Fibroblast of lung (primary cell): ENCODE measurements at regions not wholly inside any gene's neighbourhood (a gene's known extent, or its start where the extent isn't known, plus 50 kb on each side); places are given as distances from the start of the nearest gene placed in this dataset.

Experiments used
- DNase-seq, 2 donors: peaks; one replicate each; pipeline versions ENCODE4 v3.0.0 to v3.0.0-alpha.2; 2010; ENCODE audit warnings: low read depth in 2 of 2
- H2AFZ ChIP-seq: 2 replicates; pipeline ENCODE4 v1.5.1; 2012; ENCODE audit warnings: low read length, control low read depth, inconsistent platforms
- H3K27ac ChIP-seq: 2 replicates; pipeline ENCODE4 v1.5.1; 2011; ENCODE audit warnings: low read length, control low read depth; ENCODE audit not compliant: insufficient read depth
- H3K27me3 ChIP-seq: 2 replicates; pipeline ENCODE4 v1.5.1; 2011; ENCODE audit warnings: mild to moderate bottlenecking, low read length; ENCODE audit not compliant: control insufficient read depth, insufficient read depth
- H3K36me3 ChIP-seq: 2 replicates; pipeline ENCODE4 v1.5.1; 2011; ENCODE audit warnings: low read length; ENCODE audit not compliant: control insufficient read depth, insufficient read depth
- H3K4me1 ChIP-seq: 2 replicates; pipeline ENCODE4 v1.5.1; 2011; ENCODE audit warnings: low read length; ENCODE audit not compliant: control insufficient read depth, insufficient read depth; ENCODE audit errors: extremely low read depth
- H3K4me2 ChIP-seq: 2 replicates; pipeline ENCODE4 v1.5.1; 2011; ENCODE audit warnings: low read length, control low read depth; ENCODE audit not compliant: insufficient read depth; ENCODE audit errors: extremely low read depth
- H3K4me3 ChIP-seq, 4 experiments: fragments of 200-600 bp in 1 of 4; sonication (generic) in 1 of 4; replicated peaks in 1 of 4; 2 replicates each; pipeline ENCODE4 v1.5.1; 2011 to 2016; ENCODE audit warnings: low read length in 4 of 4, low read depth in 3 of 4, mild to moderate bottlenecking in 3 of 4, control low read depth in 2 of 4, inconsistent platforms in 1 of 4, mixed read lengths in 1 of 4; ENCODE audit not compliant: insufficient read depth in 1 of 4; ENCODE audit errors: control extremely low read depth in 1 of 4
- H3K79me2 ChIP-seq: 2 replicates; pipeline ENCODE4 v1.5.1; 2012; ENCODE audit warnings: mild to moderate bottlenecking, low read length, inconsistent platforms; ENCODE audit not compliant: control insufficient read depth, insufficient read depth
- H3K9ac ChIP-seq: 2 replicates; pipeline ENCODE4 v1.5.1; 2011; ENCODE audit warnings: mild to moderate bottlenecking, low read length, control low read depth; ENCODE audit not compliant: insufficient read depth
- H3K9me3 ChIP-seq: 2 replicates; pipeline ENCODE4 v1.5.1; 2012; ENCODE audit warnings: low read depth, low read length; ENCODE audit not compliant: control insufficient read depth, insufficient read depth
- H4K20me1 ChIP-seq: 2 replicates; pipeline ENCODE4 v1.5.1; 2011; ENCODE audit warnings: low read length; ENCODE audit not compliant: control insufficient read depth, insufficient read depth; ENCODE audit errors: extremely low read depth
- EZH2 ChIP-seq: IDR thresholded peaks from 2 replicates; pipeline ENCODE4 v1.5.1; 2012; ENCODE audit warnings: low read length, control low read depth, mild to moderate bottlenecking; ENCODE audit errors: missing control alignments
- TF ChIP-seq, protein P1 (sequence below), 2 donors: IDR thresholded peaks in 1 of 2; conservative IDR thresholded peaks in 1 of 2; 1 replicate in 1 of 2; 2 replicates in 1 of 2; pipeline ENCODE4 v1.5.1; 2011 to 2012; ENCODE audit warnings: low read length in 2 of 2, control low read depth in 1 of 2, inconsistent platforms in 1 of 2, low read depth in 1 of 2, mild to moderate bottlenecking in 1 of 2

GRCh38 chr9:111186021-111186530, 143.9 kb downstream of the OR2K2 start:
- Histone ChIP-seq H3K79me2 (no peaks in the 10 kb centered on the region), H3K9me3 (no peaks in the 10 kb centered on the region), H3K4me1 (no peaks in the 10 kb centered on the region), H3K27me3 (no peaks in the 10 kb centered on the region), H3K27ac (no peak overlapping the region), H3K4me2 (no peak overlapping the region), H2AFZ (no peak overlapping the region), H4K20me1 (no peaks in the 10 kb centered on the region), H3K9ac (no peak overlapping the region), H3K36me3 (no peaks in the 10 kb centered on the region), H3K4me3 (no peak overlapping the region)
- DNase-seq = no peak
- TF ChIP-seq, protein P1, sequence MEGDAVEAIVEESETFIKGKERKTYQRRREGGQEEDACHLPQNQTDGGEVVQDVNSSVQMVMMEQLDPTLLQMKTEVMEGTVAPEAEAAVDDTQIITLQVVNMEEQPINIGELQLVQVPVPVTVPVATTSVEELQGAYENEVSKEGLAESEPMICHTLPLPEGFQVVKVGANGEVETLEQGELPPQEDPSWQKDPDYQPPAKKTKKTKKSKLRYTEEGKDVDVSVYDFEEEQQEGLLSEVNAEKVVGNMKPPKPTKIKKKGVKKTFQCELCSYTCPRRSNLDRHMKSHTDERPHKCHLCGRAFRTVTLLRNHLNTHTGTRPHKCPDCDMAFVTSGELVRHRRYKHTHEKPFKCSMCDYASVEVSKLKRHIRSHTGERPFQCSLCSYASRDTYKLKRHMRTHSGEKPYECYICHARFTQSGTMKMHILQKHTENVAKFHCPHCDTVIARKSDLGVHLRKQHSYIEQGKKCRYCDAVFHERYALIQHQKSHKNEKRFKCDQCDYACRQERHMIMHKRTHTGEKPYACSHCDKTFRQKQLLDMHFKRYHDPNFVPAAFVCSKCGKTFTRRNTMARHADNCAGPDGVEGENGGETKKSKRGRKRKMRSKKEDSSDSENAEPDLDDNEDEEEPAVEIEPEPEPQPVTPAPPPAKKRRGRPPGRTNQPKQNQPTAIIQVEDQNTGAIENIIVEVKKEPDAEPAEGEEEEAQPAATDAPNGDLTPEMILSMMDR (conservative IDR thresholded peaks at IDR 0.05 in 1 of 2, IDR thresholded peaks at IDR 0.05 in 1 of 2; ENCODE audit: low read depth in 1 of 2, low read length in 2 of 2) = no peak
- TF ChIP-seq EZH2 = no peak

DNA sequence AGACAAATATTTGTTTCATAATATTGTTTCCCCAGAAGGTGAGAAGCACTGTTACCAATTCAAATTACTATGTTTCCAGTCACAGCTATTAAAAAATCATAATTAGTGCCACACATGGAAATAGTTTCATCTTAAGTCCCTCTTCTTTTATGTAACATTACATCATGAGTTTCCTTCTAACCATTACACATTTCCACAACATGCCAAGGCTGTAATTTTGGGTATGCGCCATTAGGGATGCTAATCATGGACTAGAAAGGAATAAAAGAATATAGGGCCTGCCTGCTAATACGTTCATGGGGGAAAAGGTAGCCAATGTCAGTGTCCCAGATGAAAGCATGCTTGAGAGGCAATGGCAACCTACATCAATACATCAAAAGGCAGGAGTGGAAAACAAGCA, 142.5 kb upstream of the LPAR1 start:
- no peak for DNase-seq
- no peaks in the 10 kb centered on the region for H3K9me3 ChIP-seq
- no peaks in the 10 kb centered on the region for H3K4me1 ChIP-seq
- no peak overlapping the region for H3K27ac ChIP-seq
- no peak for TF ChIP-seq EZH2
- TF ChIP-seq, protein P1 (conservative IDR thresholded peaks at IDR 0.05 in 1 of 2, IDR thresholded peaks at IDR 0.05 in 1 of 2; ENCODE audit: low read depth in 1 of 2, low read length in 2 of 2) = no peak
- no peaks in the 10 kb centered on the region for H4K20me1 ChIP-seq
- no peaks in the 10 kb centered on the region for H3K27me3 ChIP-seq
- no peak overlapping the region for H3K4me2 ChIP-seq
- H2AFZ ChIP-seq = no peak overlapping the region
- H3K36me3 ChIP-seq = no peaks in the 10 kb centered on the region
- H3K4me3 ChIP-seq = no peak overlapping the region
- H3K9ac ChIP-seq = no peak overlapping the region
- H3K79me2 ChIP-seq = no peaks in the 10 kb centered on the region

DNA sequence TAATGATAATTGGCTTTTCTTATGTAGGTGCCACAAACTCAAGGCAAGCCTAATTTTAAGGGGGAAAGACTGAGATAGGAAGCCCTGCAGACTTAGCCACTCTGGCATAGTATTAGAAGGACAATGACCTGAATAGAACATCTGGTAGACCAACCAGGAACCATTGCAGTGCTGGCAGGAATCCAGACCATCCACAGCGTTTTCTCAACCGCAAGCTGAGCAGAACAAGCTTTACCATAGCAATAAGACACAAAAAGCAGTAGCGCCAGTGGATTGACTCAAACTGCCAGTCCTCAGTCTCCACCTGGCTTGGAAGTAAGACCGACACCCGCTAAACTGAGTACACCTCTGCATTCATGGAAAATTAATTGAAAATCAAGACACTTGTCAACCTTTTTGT, 141.3 kb upstream of the LPAR1 start:
- H3K4me2 ChIP-seq = no peak overlapping the region
- no peaks in the 10 kb centered on the region for H3K79me2 ChIP-seq
- no peaks in the 10 kb centered on the region for H3K9me3 ChIP-seq
- no peaks in the 10 kb centered on the region for H4K20me1 ChIP-seq
- H3K4me3 ChIP-seq = no peak overlapping the region
- no peak overlapping the region for H3K27ac ChIP-seq
- no peaks in the 10 kb centered on the region for H3K27me3 ChIP-seq
- DNase-seq = peak in 1 of 2 donors; percentile 19
- H2AFZ ChIP-seq = no peak overlapping the region
- no peak overlapping the region for H3K9ac ChIP-seq
- H3K4me1 ChIP-seq = no peaks in the 10 kb centered on the region
- no peak for TF ChIP-seq EZH2
- TF ChIP-seq, protein P1 (conservative IDR thresholded peaks at IDR 0.05 in 1 of 2, IDR thresholded peaks at IDR 0.05 in 1 of 2; ENCODE audit: low read depth in 1 of 2, low read length in 2 of 2) = no peak
- H3K36me3 ChIP-seq = no peaks in the 10 kb centered on the region
